Hematopoietic multipotent progenitor cell treated with erythropoietin and hydrocortisone succinate and interleukin-3 and kit ligand, for 6 days (in vitro differentiated cells): ENCODE measurements at regions not wholly inside any gene's neighbourhood (a gene's known extent, or its start where the extent isn't known, plus 50 kb on each side); places are given as distances from the start of the nearest gene placed in this dataset.
A peak's percentile ranks its signal among the peaks of the same experiment; 100 is the strongest.

Experiments
- DNase-seq: peaks from one replicate; pipeline ENCODE4 v3.0.0-alpha.2; 2015

DNA sequence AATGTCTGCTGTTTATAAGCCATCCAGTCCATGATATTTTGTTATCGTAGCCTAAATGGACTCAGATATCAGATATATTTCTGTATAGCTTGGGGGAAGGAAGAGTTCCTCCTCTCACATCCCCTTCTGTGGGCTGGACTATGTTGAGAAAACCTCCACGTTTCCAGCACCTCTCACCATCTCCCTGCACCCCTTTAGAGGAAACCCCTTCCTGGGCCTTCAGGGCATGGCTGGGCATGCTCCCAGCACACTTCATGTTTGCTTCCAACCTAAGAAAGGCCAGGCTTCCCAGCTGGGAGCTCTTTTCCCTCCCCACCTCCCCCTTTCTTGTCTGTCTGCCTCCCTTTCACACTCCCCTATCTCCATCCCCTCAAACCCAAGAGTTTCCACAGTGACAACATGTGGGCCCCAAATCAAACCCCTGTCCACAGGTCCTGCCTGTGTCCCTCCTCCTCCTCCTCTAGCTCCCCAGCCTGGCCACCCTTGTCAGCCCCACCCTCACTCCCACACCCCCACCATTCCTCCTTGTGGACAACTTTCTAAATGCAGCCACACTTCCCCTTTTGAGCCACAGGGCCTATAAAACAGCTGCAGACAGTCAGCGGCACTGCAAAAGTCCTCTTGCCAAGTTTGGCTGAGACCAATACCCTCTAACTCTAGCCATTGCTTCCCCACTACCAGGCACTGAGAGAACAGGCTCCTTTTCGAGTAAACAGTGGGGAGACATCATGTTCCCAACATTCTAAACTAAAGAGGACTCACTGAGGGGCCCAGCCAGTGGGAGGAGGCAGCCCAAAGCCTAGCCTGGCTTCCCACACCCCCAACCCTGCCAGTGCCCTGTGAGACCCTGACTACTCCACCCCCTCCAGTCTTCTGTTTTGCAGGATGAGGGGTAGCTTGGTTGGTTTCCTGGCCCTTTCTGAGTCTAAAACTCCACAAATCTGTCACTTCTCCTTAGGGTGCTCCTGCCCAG is 120.5 kb downstream of the ZFP36L2 start:
- peak; percentile 89 for DNase-seq

- no peak for DNase-seq
These were observed 121.6 kb downstream of the ZFP36L2 start for GRCh38 chr2:43104763-43105162.

GRCh38 chr2:43104106-43104505 is 122.3 kb downstream of the ZFP36L2 start:
- DNase-seq = no peak

DNA sequence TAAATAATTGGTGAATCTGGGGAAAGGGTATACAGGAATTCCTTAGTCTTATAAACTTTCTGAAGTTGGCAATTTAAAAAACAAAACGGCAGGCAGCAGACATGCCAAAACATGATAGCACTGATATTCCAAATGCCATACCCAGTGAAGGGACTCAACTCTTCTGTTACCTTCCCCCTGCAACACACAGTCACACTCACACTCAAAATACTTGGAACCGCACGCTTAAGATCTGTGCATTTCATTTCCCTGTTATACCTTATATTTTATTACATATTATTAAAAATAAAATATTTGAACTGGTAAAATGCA is 123.4 kb downstream of the ZFP36L2 start:
- DNase-seq = no peak

DNA sequence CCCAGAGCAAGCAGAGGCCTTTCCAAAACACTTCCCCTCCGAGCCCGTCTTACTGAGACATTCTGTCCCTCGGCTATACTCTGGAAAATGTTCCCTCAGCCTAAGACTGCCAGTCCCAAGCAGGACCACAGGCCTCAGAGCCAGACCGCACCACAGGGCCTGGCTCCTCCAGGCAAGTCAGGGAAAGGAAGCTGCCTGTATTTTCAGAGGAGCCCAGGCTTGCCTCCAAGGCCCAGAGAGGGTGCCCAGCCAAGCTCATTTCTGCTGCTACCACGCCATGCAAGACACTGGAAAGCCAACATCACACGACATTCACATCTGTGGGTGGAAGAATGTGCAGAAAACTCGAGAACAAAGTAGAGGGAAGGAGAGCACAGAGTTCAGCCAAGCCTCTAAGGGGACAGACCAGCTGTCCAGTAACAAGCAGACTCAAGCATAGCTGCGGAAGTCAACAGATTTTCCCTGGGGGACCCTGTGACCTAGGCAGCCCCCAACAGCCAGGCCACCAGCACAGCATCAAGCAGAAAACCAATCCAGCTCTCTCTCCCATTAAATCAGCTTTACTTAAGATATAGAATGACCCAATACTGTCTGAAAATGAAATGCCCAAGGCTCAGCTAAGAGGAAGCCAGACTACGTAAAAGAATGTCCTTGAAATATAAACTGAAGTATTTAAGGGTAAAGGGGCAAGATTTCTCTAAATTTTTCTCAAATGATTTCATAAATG is 123.9 kb downstream of the ZFP36L2 start:
- no peak for DNase-seq

- DNase-seq = no peak
These were observed 124.7 kb downstream of the ZFP36L2 start for GRCh38 chr2:43101751-43102150.

GRCh38 chr2:43100883-43101662 is 125.3 kb downstream of the ZFP36L2 start:
- no peak for DNase-seq

GRCh38 chr2:43100362-43100882 is 126.0 kb downstream of the ZFP36L2 start:
- DNase-seq = no peak

- DNase-seq = no peak
These were observed 126.6 kb downstream of the ZFP36L2 start for GRCh38 chr2:43099797-43100196.

DNA sequence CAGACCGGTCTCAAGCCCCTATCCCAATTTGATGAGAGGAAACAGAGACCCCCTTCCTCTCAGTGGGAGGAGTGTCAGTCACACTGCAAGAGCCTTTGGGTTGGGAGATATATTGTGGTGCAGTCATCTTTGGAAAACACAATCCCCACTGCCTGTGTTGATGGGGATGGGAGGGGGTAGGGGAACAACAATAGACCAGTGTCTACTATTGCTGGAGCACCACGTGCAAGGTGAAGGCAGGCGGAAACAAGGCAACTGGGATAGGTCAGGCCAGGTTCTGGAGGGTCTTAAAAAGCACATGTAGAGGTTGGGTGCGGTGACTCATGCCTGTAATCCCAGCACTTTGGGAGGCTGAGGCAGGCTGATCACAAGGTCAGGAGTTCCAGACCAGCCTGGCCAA is 127.9 kb downstream of the ZFP36L2 start:
- no peak for DNase-seq

DNA sequence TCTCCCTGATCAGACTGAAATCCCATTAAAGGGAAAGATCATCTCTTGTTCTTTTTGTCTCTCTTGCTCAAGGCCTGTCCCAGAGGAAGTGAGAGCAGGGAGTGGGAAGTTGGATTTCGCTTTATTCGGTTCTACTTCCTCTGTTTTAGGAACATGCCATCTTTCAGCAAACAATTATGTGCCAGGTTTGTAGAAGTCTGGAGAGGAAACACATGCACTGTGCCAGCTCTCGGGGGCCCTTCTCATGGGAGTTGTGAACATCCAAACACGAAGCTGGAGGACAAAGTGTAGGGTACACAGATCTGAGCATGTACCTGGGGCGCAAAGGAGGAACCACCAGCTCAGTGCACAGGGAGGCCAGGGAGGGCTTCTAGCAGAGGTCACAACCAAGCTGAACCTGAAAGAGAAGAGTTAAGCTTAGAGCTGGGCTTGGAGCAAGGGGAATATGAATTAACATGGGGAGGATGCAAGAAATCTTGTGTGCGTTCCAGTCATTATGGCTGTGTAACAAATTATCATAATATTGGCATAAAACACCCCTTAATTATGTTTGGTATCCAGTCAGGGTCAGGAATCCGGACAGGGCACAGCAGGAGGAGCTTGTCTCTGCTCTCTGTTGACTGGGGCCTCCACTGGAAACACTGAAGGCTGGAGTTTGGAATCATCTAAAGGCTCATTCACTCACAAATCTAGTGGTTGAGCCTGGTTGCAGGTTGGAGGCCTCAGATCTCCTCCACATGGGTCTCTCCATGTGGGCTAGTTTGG is 128.6 kb downstream of the ZFP36L2 start:
- DNase-seq = no peak

GRCh38 chr2:43095533-43096295 is 130.7 kb downstream of the ZFP36L2 start:
- no peak for DNase-seq

GRCh38 chr2:43092520-43093179 is 133.8 kb downstream of the ZFP36L2 start:
- no peak for DNase-seq

DNA sequence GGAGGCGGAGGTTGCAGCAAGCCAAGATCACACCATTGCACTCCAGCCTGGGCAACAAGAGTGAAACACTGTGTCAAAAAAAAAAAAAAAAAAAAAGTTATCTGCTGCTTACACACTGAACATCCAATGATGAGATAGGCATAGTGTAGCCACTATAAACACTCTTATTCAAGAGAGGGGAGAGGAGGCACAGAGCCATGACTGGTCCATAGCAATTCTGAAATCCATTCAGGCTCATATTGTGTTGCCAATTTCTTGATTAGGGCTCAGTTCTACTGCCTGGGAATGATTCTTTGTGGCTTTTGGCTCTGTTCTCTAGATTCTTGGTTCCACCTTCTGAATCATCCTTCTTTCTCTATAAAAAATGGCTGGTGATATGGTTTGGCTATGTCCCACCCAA is 136.1 kb downstream of the ZFP36L2 start:
- no peak for DNase-seq

GRCh38 chr2:43088143-43089073 is 138.0 kb downstream of the ZFP36L2 start:
- DNase-seq = no peak

DNA sequence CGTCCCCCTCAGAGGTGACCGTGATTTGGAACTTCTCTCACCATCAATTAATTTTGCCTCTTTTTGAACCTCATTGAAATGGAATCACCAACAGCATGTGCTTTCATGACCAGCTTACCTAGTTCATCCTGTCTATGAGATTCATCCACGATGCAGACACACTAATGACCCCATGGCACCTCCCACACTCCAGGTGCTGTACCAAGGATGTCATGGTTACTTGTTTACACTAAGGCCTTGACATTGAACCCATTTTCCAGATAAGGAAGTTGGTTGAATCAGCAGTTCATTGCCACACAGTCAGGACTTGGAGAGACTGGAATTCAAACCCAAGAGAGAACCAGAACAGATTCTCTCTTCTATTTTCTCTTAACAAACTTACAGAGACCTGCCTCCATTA is 139.0 kb downstream of the ZFP36L2 start:
- DNase-seq = no peak

DNA sequence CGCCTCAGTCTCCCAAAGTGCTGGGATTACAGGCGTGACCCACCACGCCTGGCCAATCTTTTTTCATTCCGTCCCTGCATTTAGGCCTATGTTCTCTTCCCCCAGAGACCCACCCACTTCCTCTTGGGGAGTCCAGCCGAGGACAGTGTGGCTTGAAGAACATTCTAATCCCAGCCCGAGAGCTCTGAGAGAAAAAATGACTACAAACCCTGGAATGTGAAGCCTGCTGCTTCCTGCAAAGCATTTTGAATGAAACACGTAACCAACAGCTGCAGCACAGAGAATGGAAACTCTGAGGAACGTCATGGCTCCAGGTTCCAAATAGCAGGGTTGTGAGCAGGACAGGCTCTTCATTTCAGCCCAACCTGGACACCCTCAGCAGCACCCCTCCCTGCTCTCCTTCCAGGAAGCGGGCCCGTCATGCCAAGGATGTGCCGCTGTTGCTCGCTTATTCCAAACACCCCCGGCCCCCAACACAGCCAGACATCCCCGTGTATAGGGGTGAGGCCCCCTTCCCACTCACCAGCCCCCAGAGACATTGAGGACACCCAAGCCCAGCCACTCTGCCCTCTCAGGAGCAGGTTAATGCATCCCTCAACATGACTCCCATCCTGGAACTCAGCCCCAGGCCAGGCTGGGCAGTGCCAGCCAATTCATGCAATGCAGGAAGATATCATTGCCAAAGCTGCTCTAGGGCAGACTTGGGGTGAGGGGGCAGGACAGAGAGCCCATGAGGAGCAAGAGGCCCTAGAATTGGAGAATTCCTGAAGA is 139.8 kb downstream of the ZFP36L2 start:
- DNase-seq = no peak

- DNase-seq = no peak
These were observed 140.5 kb downstream of the ZFP36L2 start for GRCh38 chr2:43085929-43086328.

DNA sequence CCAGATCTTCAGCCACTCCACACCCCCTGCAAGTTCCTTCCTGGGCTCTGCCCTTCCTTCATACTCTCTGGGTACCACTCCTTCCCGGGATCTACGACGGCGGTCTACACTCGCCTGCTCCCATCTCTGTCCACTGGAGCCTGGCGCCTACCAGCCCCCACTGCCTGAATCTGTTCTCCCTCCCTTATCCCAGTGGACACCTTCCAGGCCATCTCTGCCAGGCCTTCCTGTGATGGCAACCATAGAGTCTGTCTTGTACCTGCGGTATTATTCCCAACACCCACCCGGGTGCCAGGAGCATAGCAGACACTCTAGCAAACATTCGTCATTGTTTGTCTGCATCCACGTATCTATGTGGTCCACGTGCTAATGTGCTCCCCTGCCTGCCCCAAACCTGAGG is 140.9 kb downstream of the ZFP36L2 start:
- no peak for DNase-seq
